PC-9 (cell line): ENCODE measurements at regions not wholly inside any gene's neighbourhood (a gene's known extent, or its start where the extent isn't known, plus 50 kb on each side); places are given as distances from the start of the nearest gene placed in this dataset.

Experiments
- BruUV-seq: library from RNA; stranded (reverse); fragments of 400-500 nt; replicated peaks from 2 replicates; lab custom pipeline; 2021; lab: Mats Ljungman, UMichigan
- CTCF ChIA-PET: fragments of 300-600 bp; sonication (Branson Sonifier 250); formaldehyde crosslinking; loops from one replicate; lab custom pipeline; 2022; ENCODE audit warnings: antibody characterized with exemption; lab: Charles Lee
- POLR2A ChIA-PET: fragments of 300-600 bp; sonication (Branson Sonifier 250); formaldehyde crosslinking; loops from one replicate; lab custom pipeline; 2022; ENCODE audit warnings: antibody characterized with exemption; ENCODE audit not compliant: unreplicated experiment; lab: Charles Lee
- DNase-seq, 2 experiments: peaks; one replicate each; pipeline versions ENCODE4 v3.0.0 to v3.0.0-alpha.2; 2015 to 2022; ENCODE audit warnings: mixed read lengths in 1 of 2
- H2AFZ ChIP-seq: fragments of 200-600 bp; sonication (generic); 2 replicates; pipeline ENCODE4 v1.8.1; 2017; ENCODE audit warnings: antibody characterized with exemption
- H3F3A ChIP-seq: fragments of 200-600 bp; sonication (generic); 2 replicates; pipeline ENCODE4 v1.8.1; 2017; ENCODE audit warnings: antibody characterized with exemption, mild to moderate bottlenecking, low read depth; ENCODE audit not compliant: insufficient read depth
- H3K27ac ChIP-seq: fragments of 200-600 bp; sonication (generic); 2 replicates; pipeline ENCODE4 v1.6.1; 2016; ENCODE audit warnings: mixed run types
- H3K27me3 ChIP-seq: fragments of 200-600 bp; sonication (generic); 2 replicates; pipeline ENCODE4 v1.6.1; 2016; ENCODE audit warnings: low read depth, mixed run types; ENCODE audit not compliant: insufficient read depth
- H3K36me3 ChIP-seq: fragments of 200-600 bp; sonication (generic); 2 replicates; pipeline ENCODE4 v1.6.1; 2016; ENCODE audit warnings: low read depth, mixed run types
- H3K4me1 ChIP-seq: fragments of 200-600 bp; sonication (generic); replicated peaks from 2 replicates; pipeline ENCODE4 v1.6.1; 2016; ENCODE audit warnings: mixed run types; ENCODE audit not compliant: insufficient read depth
- H3K4me2 ChIP-seq: fragments of 200-600 bp; sonication (generic); 2 replicates; pipeline ENCODE4 v1.6.1; 2017; ENCODE audit warnings: mixed run types
- H3K4me3 ChIP-seq: fragments of 200-600 bp; sonication (generic); 2 replicates; pipeline ENCODE4 v1.6.1; 2016; ENCODE audit warnings: mixed run types
- H3K79me2 ChIP-seq: fragments of 200-600 bp; sonication (generic); 2 replicates; pipeline ENCODE4 v1.6.1; 2017; ENCODE audit warnings: low read depth, mixed run types
- H3K9me2 ChIP-seq: fragments of 200-600 bp; sonication (generic); 2 replicates; pipeline ENCODE4 v1.8.1; 2017; ENCODE audit warnings: mild to moderate bottlenecking; ENCODE audit not compliant: insufficient read depth
- H3K9me3 ChIP-seq: fragments of 200-600 bp; sonication (generic); 2 replicates; pipeline ENCODE4 v1.8.1; 2016; ENCODE audit warnings: low read depth; ENCODE audit not compliant: insufficient read depth
- H4K20me1 ChIP-seq: fragments of 200-600 bp; sonication (generic); 2 replicates; pipeline ENCODE4 v1.8.1; 2017; ENCODE audit not compliant: insufficient read depth
- EZH2 ChIP-seq: fragments of 200-600 bp; sonication (generic); IDR thresholded peaks from 2 replicates; pipeline ENCODE4 v1.8.0; 2017; ENCODE audit warnings: antibody characterized with exemption, low read depth
- intact Hi-C: fragments of 100-400 bp; cut with micrococcal nuclease; formaldehyde crosslinking; loops from one replicate; pipeline ENCODE4 v1.10.0; 2022; ENCODE audit not compliant: unreplicated experiment
- TF ChIP-seq, protein P1 (sequence below): fragments of 200-600 bp; sonication (generic); conservative IDR thresholded peaks from 2 replicates; pipeline ENCODE4 v1.6.1; 2017; ENCODE audit warnings: mixed run types, antibody characterized with exemption, mild to moderate bottlenecking, moderate library complexity

DNA sequence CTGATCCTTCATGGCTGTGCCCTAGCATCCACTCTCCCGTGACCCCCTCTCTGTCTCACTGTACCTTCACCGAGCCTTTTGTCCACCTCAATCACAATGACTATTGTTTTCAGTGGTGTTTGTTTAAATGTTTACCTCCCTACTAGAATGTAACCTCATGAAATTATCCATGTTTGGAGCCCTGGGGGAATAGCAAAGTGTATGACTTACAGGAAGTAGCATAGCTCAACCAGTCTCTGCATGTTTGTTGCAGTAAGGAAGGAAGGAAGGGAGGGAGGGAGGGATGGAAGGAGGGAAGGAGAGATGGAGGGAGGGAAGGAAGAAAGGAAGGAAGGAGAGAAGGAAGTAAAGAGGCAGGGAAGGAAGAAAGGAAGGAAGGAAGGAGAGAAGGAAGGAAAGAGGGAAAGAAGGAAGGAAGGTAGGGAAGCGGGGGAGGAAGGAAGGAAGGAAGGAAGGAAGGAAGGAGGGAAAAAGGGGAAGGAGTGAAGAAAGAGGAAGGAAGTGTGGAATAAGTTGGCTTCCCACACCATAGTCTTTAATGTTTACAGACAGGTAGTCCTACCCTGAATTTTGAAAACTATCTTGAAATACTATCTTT lies 421.4 kb downstream of the COG6 start:
- Histone ChIP-seq H4K20me1 (no peaks in the 10 kb centered on the region), H3K27me3 (no peaks in the 10 kb centered on the region), H3K4me3 (no peak overlapping the region), H3K4me2 (no peak overlapping the region), H2AFZ (no peak overlapping the region), H3K9me2 (no peaks in the 10 kb centered on the region), H3K9me3 (no peaks in the 10 kb centered on the region), H3K27ac (no peak overlapping the region), H3K4me1 (no peaks in the 10 kb centered on the region), H3K36me3 (no peaks in the 10 kb centered on the region), H3F3A (no peaks in the 10 kb centered on the region), H3K79me2 (no peaks in the 10 kb centered on the region)
- ChIA-PET CTCF (no interaction called here), POLR2A (interaction anchor here (0.6 kb wide), 1 partner anchor 588 kb away, joined by 4 read pairs; no protein-coding TSS in a partner anchor)
- TF ChIP-seq EZH2 = no peak
- TF ChIP-seq, protein P1, sequence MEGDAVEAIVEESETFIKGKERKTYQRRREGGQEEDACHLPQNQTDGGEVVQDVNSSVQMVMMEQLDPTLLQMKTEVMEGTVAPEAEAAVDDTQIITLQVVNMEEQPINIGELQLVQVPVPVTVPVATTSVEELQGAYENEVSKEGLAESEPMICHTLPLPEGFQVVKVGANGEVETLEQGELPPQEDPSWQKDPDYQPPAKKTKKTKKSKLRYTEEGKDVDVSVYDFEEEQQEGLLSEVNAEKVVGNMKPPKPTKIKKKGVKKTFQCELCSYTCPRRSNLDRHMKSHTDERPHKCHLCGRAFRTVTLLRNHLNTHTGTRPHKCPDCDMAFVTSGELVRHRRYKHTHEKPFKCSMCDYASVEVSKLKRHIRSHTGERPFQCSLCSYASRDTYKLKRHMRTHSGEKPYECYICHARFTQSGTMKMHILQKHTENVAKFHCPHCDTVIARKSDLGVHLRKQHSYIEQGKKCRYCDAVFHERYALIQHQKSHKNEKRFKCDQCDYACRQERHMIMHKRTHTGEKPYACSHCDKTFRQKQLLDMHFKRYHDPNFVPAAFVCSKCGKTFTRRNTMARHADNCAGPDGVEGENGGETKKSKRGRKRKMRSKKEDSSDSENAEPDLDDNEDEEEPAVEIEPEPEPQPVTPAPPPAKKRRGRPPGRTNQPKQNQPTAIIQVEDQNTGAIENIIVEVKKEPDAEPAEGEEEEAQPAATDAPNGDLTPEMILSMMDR = no peak
- DNase-seq = no peak
- no TSS peak for BruUV-seq
- intact Hi-C loops = no loop called here

DNA sequence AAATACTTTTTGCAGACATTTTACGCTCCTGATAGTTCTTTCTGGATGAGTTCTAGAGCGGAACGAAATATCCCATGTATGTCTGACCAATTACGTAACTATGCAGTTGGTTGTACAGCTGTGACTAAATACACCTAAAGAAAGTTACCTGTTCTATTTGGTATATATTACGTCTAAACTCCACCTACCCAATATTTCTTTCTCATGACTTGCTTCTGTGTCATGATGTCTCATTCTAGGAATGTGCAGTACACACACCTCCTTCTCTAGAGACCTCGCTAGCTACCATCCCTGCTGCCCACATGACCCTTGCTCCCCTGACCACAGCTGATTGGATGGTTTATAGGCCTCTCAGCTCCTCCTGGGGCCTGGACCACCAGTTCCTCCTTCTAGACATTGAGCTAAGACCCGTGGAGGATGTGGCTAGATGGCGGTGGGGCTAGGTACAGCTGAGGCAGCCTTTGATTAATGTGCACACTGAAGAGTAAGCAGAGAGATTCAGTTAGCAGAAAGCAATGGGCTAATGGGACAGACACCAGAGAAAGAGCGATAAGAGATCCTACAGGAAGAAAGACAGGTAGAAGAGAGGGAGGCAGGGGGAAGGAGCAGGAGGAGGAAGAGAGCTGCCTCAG lies 422.1 kb downstream of the COG6 start:
- no peak overlapping the region for H3K4me3 ChIP-seq
- no peak for DNase-seq
- H3K9me3 ChIP-seq = no peaks in the 10 kb centered on the region
- H4K20me1 ChIP-seq = no peaks in the 10 kb centered on the region
- TF ChIP-seq, protein P1 = no peak
- TF ChIP-seq EZH2 = no peak
- H3K36me3 ChIP-seq = no peaks in the 10 kb centered on the region
- CTCF ChIA-PET = interaction anchor here (0.6 kb wide), 1 partner anchor 9 kb away, joined by 5 read pairs; no protein-coding TSS in a partner anchor
- no peaks in the 10 kb centered on the region for H3K79me2 ChIP-seq
- no peak overlapping the region for H3K4me2 ChIP-seq
- H3K27me3 ChIP-seq = no peaks in the 10 kb centered on the region
- no TSS peak for BruUV-seq
- no peaks in the 10 kb centered on the region for H3F3A ChIP-seq
- H3K4me1 ChIP-seq = no peaks in the 10 kb centered on the region
- no peak overlapping the region for H2AFZ ChIP-seq
- intact Hi-C loops = no loop called here
- H3K27ac ChIP-seq = no peak overlapping the region
- POLR2A ChIA-PET = interaction anchor here (0.6 kb wide), 1 partner anchor 588 kb away, joined by 4 read pairs; no protein-coding TSS in a partner anchor
- no peaks in the 10 kb centered on the region for H3K9me2 ChIP-seq

DNA sequence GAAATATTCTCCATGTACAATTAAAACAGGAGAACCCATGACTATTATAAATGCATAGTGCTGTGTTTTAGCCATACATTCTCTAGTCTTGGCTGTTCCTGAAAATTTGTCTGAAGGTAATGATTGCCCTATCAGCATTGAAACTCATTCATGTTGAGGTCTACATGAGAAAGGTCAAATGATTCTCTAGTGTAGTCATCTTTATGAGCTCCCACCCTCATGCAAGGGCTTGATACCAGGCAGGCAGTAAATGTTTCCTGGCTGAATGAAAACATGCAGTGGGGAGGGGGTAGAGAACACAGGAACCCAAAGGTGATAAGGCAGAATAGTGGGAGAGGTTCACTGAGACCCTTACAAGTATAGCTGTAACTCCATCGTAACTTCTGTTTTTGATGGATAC lies 424.3 kb downstream of the COG6 start:
- POLR2A ChIA-PET = no interaction called here
- no peaks in the 10 kb centered on the region for H3K36me3 ChIP-seq
- no peaks in the 10 kb centered on the region for H3F3A ChIP-seq
- no peaks in the 10 kb centered on the region for H3K9me2 ChIP-seq
- H2AFZ ChIP-seq = no peak overlapping the region
- H3K79me2 ChIP-seq = no peaks in the 10 kb centered on the region
- no peaks in the 10 kb centered on the region for H3K9me3 ChIP-seq
- no peak for TF ChIP-seq EZH2
- intact Hi-C loops = no loop called here
- H3K4me3 ChIP-seq = no peak overlapping the region
- no peaks in the 10 kb centered on the region for H3K27me3 ChIP-seq
- H3K27ac ChIP-seq = no peak overlapping the region
- CTCF ChIA-PET = no interaction called here
- BruUV-seq = no TSS peak
- no peak for DNase-seq
- no peaks in the 10 kb centered on the region for H4K20me1 ChIP-seq
- no peak overlapping the region for H3K4me2 ChIP-seq
- no peaks in the 10 kb centered on the region for H3K4me1 ChIP-seq
